ENCODE measurements at regions not wholly inside any gene's neighbourhood (a gene's known extent, or its start where the extent isn't known, plus 50 kb on each side); places are given as distances from the start of the nearest gene placed in this dataset.

GRCh38 chr15:92820236-92821021 is 79.7 kb upstream of the CHD2 start (continued):
- TF ChIP-seq ZNF18 (CRISPR knock-in tag; IDR thresholded peaks at IDR 0.05; ENCODE audit: insufficient replicate concordance), result no peak
- peak; percentile 36; the same call in 1 of the 2 replicates for TF ChIP-seq ZNF574 (CRISPR knock-in tag; IDR thresholded peaks at IDR 0.05)
- no peak for TF ChIP-seq ATF1 (CRISPR knock-in tag; IDR thresholded peaks at IDR 0.05)
- TF ChIP-seq KDM5A (IDR thresholded peaks at IDR 0.05; ENCODE audit: borderline replicate concordance, low read length), result peak; percentile 35; the same call in 1 of the 2 replicates
- TF ChIP-seq KDM4B (CRISPR knock-in tag; IDR thresholded peaks at IDR 0.05), result no peak
- peak; percentile 55; the same call in 1 of the 2 replicates for TF ChIP-seq NFIC (IDR thresholded peaks at IDR 0.05; ENCODE audit: low read length)
- TF ChIP-seq ZBTB38 (CRISPR knock-in tag; IDR thresholded peaks at IDR 0.05), result peak; percentile 42; the same call in 1 of the 2 replicates
- peak; percentile 95 for TF ChIP-seq YY1 (IDR thresholded peaks at IDR 0.05; ENCODE audit: insufficient read depth, insufficient replicate concordance, low read depth, low read length)
- no peak for TF ChIP-seq MTF2 (CRISPR knock-in tag; IDR thresholded peaks at IDR 0.05; ENCODE audit: borderline replicate concordance)
- 0 out of 2 replicates have a peak, but pooled peaks have one; percentile 22 for TF ChIP-seq ATF2 (CRISPR knock-in tag; IDR thresholded peaks at IDR 0.05)
- no peak for TF ChIP-seq ADNP (CRISPR knock-in tag; IDR thresholded peaks at IDR 0.05)
- peak; percentile 20 for TF ChIP-seq ZNF883 (CRISPR knock-in tag; IDR thresholded peaks at IDR 0.05; ENCODE audit: not compliant biosample characterization)
- TF ChIP-seq ZNF740 (CRISPR knock-in tag; IDR thresholded peaks at IDR 0.05), result no peak
- no peak for TF ChIP-seq ZNF781 (CRISPR knock-in tag; IDR thresholded peaks at IDR 0.05; ENCODE audit: borderline replicate concordance, not compliant biosample characterization)
- peak; percentile 57; the same call in 1 of the 2 replicates for TF ChIP-seq ZNF350 (CRISPR knock-in tag; IDR thresholded peaks at IDR 0.05; ENCODE audit: borderline replicate concordance, low read depth)
